Neural progenitor cell (in vitro differentiated cells): ENCODE measurements at regions not wholly inside any gene's neighbourhood (a gene's known extent, or its start where the extent isn't known, plus 50 kb on each side); places are given as distances from the start of the nearest gene placed in this dataset.
"Not testable (repeated sequence)": the region's sequence is repeated elsewhere in the genome, so short reads cannot be mapped to it uniquely, and the experiment has no call there.

ENCODE experiments used
- EZH2 ChIP-seq: fragments of 200-600 bp; sonication (generic); IDR thresholded peaks from 2 replicates; pipeline ENCODE4 v1.6.1; 2017; ENCODE audit warnings: antibody characterized with exemption, mild to moderate bottlenecking, moderate library complexity
- EZH2phosphoT487 ChIP-seq: fragments of 200-600 bp; sonication (generic); IDR thresholded peaks from 2 replicates; pipeline ENCODE4 v1.6.1; 2017; ENCODE audit warnings: antibody characterized with exemption
- TF ChIP-seq, protein P1 (sequence below): fragments of 200-600 bp; sonication (generic); IDR thresholded peaks from 2 replicates; pipeline ENCODE4 v1.5.1; 2017; ENCODE audit warnings: antibody characterized with exemption, mild to moderate bottlenecking

DNA sequence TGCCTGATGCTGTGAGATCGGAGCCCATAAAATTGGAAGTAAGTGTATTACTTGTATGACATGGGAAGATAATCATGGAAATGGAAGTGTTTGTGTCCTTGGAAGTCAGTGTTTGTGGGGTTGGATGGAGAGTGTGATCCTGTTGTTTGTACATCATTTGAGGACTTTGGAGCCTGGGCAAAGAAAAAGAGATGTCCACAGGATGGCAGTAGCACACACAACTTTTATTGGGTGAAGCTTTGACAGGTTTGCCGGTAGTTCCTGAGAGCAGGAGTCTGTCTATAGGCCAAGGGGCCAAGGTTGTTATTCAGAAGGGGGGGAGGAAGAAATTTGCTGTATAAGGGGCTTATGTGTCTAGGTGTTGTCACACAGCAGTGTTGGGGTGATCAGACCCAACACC is 533.3 kb downstream of the RPIA start:
- TF ChIP-seq EZH2, EZH2phosphoT487: not testable (repeated sequence)
- TF ChIP-seq, protein P1, sequence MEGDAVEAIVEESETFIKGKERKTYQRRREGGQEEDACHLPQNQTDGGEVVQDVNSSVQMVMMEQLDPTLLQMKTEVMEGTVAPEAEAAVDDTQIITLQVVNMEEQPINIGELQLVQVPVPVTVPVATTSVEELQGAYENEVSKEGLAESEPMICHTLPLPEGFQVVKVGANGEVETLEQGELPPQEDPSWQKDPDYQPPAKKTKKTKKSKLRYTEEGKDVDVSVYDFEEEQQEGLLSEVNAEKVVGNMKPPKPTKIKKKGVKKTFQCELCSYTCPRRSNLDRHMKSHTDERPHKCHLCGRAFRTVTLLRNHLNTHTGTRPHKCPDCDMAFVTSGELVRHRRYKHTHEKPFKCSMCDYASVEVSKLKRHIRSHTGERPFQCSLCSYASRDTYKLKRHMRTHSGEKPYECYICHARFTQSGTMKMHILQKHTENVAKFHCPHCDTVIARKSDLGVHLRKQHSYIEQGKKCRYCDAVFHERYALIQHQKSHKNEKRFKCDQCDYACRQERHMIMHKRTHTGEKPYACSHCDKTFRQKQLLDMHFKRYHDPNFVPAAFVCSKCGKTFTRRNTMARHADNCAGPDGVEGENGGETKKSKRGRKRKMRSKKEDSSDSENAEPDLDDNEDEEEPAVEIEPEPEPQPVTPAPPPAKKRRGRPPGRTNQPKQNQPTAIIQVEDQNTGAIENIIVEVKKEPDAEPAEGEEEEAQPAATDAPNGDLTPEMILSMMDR, result not testable (repeated sequence)
